ENCODE measurements at regions not wholly inside any gene's neighbourhood (a gene's known extent, or its start where the extent isn't known, plus 50 kb on each side); places are given as distances from the start of the nearest gene placed in this dataset.

DNA sequence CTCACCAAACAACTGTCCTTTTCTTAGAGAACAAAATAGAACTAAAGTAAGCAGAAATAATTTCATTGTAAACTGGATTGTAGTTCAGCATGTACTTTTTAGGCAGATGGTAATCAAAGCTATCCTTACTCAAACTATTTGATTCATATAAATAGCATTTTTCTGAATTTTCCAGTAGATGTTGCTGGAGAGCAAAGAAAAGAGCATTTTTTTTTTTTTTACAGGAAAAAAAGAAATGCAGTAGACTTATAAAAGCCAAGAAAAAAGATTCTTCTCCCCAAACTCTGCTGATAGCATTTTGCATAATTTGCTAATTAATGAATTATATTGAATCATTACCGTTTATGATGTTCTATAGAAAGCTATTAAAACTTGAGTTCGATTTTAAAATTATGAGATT is 715.3 kb upstream of the WWC1 start:
- DNase-seq: no peak

DNA sequence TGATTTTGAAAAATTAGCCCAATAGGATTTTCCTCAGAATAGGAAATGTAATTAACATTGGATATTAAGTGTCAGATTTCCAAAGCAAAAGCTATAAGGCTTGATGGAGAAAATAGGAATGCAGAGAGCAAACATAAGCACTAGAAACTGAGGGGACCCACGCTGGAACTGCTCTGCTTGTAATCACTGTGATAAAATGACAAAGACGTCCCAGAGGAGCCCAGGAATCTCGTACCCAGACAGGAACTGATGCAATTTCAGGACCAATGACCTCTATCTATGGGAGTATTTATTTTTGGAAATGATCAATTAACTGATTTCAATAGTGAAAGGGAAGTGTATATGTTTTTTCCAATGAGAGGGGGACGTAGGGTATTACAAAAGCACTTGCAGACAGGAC is 714.5 kb upstream of the WWC1 start:
- no peak for DNase-seq

- no peak for DNase-seq
Measured at GRCh38 chr5:167577616-167578015, 713.8 kb upstream of the WWC1 start.

- no peak for DNase-seq
Measured at GRCh38 chr5:167578977-167579692, 712.3 kb upstream of the WWC1 start.

DNA sequence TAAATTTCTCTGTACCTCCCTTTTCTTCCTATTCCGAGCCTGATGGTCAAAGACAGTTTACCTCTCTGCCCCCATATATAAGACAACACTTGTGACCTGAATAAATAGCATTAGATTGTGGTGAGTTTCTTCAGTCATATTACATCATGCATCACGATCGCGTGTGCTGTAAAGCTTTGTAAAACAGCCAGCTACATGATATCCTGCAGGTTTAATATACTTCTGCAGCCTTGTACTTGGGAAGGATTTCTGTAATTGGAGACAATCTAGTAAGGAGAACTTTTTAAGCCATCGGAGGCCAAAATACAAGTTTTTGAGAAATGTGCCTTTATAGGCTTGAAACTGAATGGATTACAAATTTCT is 711.8 kb upstream of the WWC1 start:
- no peak for DNase-seq

- no peak for DNase-seq
Measured at GRCh38 chr5:167580608-167581007, 710.8 kb upstream of the WWC1 start.

GRCh38 chr5:167582283-167582682 is 709.2 kb upstream of the WWC1 start:
- no peak for DNase-seq

- no peak for DNase-seq
Measured at GRCh38 chr5:167582886-167583285, 708.6 kb upstream of the WWC1 start.

- DNase-seq: no peak
Measured at GRCh38 chr5:167585184-167585583, 706.3 kb upstream of the WWC1 start.

DNA sequence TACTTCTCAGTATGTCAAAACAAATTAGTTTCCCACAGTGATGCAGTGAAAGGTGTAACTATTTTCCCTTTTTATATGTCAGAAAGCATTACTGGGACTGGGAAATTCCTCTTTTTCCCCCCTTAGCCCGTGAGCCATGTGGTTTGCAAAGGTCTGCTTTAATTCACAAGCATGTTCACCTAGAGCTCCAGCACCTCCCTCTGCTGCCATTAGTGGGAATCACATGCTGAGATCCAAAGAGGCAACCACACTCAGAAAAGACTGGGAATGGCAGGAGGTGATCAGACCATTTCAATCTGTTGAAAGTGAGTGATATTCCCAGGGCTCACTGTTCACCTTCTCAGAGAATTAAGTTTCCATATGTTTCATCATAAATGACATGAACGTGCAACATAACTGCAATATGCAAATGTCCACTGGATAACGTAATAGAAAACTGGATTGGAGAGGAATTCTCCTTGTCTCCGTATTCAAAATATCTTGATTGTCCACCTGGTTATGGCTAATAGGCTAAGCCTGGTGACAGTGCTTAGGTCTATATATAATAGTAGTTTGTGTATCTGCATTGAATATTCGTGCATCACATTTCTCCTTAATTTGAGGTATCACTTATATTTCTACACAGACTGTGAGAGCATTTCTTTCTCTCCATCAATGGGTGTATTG is 703.5 kb upstream of the WWC1 start:
- peak; percentile 66 for DNase-seq

- DNase-seq: no peak
Measured at GRCh38 chr5:167592114-167592513, 699.3 kb upstream of the WWC1 start.

DNA sequence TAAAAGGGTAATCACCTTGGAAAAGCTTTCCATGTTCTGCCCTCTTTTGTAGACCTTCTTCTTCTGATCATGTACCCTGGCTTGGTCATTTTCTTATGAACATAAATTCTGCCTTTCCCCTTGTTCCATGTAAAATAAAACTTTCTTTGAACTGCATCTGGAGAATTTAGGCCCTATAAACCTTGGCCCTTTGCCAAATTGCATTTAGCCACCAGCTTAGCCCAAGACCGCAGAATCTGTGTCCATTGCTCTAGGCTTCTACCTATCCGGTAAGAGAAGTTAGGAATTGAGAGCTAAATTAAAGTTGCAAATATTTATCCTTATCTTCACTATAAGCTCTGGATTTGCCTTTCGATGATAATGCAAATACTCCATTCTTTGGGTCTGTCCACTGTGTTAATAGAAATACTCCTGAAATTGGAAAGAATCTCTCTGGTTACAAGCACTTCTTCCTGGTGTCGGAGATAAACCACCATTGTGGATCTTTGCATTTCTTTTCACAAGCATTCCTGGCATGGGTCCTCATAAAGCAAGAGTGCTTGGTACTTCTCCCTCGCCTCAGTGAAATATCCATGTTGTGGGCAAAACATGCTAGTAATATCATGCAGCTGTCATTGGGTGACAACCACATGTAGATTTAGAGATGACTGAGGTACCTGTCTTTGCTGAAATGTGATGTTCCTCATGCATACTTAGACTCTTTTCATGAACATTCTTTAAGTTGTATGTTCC is 698.0 kb upstream of the WWC1 start:
- DNase-seq: peak; percentile 26

- no peak for DNase-seq
Measured at GRCh38 chr5:167594061-167594435, 697.4 kb upstream of the WWC1 start.

DNA sequence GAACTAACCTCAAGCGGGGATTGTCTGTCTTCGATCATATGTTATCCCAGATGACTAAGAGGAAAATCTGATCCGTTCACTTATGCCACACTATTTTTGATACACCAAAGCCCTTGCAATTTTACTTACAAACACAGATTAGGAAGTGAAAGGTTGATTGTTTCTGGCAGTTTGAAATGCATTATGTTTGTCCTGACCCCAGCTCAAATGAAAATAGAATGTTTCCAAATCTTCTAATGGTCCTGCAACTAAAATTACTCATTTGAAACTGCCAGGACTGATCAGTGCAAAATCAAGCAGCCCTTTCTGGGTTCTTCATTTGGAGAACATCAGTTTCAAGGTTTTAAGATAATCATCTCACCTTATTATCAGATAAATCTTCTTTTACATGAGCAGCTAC is 696.7 kb upstream of the WWC1 start:
- no peak for DNase-seq

GRCh38 chr5:167595196-167595595 is 696.2 kb upstream of the WWC1 start:
- no peak for DNase-seq

DNA sequence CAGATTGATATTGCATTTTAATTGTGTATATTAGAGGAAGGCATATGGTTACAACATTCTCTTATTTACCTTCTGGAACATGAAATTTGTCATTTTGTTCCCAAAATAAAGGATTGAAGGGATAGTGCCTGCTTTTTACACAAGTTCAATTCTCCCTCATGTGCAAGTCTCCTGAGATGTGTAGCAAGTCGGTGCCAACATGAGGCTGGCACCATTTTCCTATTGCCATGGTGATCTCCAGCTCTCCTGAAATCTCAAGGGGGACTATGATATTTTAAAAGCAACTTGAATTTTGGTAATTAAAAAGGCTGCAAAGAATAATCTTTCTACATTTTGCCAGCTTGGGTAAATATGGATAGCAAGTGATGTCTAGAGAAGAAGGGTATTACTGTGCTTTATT is 693.3 kb upstream of the WWC1 start:
- DNase-seq: no peak

DNA sequence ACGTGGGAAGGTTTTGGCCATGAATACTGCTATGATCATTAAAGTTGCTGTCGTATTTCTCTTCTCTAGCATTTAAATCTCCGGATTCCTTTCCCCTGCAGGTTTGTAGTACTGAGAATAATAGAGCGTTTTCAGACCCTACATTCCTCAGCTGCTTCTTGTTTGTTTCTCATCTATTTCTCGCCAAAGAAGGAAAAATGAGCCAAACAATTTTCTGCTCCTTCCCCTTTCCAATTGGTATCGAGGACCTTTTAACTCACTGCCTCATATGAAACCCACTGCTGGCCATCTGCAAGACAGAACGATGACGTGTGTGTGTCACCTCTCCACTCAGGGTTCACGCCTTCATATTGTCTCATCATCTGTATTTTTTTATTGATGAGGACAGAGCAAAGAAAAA is 689.4 kb upstream of the WWC1 start:
- DNase-seq: no peak

DNA sequence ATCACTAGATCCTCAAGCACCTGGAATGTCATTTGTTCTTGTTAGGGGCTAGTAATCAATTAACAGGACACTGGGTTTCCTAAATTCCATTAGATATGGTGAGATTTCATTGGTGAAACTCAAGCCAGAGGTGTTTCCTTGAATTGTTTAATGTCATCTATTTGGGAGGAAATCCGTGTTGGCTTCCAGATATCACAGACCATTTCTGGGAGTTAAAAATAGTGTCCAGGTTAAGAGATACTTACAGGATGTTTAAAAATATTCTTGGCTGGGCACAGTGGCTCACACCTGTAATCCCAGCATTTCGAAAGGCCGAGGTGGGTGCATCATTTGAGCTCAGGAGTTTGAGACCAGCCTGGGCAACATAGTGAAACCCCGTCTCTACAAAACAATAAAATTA is 688.3 kb upstream of the WWC1 start:
- DNase-seq: no peak

- DNase-seq: no peak
Measured at GRCh38 chr5:167608390-167609272, 682.8 kb upstream of the WWC1 start.

DNA sequence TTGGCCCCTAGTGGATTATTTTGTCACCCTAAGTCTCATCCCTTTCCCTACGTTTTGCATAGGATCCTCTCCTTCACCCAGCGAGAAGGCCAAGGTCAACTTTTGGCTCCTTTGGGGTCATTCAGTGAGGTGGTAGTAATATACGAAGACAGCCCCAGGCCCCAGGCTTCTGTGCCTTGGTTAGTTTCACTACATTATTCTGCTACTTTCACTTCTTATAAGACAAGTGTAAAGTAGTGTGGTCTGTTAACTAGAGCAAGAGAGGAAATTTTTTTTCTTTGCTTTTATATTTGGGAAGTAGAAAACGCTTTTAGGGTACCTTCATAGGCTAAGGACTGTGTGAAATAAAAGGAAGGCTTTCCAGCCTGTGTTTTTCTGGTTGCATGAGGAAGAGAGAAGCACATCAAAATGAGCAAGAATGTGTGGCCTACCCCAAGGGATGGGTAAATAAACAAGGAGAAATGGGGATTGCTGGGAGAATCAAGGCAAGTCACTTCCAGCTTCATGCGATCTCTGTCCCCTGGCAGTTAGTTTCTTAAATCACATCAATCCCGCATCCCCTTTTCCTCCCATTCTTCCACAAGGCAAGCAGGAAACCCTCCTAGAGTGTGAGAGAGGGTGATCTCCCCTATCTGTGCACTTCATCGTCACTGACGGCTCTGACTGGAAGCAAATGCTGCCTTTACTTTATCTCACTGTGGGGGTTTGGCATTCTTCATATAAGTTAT is 677.0 kb upstream of the WWC1 start:
- DNase-seq: no peak

- DNase-seq: no peak
Measured at GRCh38 chr5:167616043-167616890, 675.2 kb upstream of the WWC1 start.

- no peak for DNase-seq
Measured at GRCh38 chr5:167623354-167623753, 668.1 kb upstream of the WWC1 start.

All from NCI-H1048 (cell line).